Spleen (tissue), 7 donors: ENCODE measurements at regions not wholly inside any gene's neighbourhood (a gene's known extent, or its start where the extent isn't known, plus 50 kb on each side); places are given as distances from the start of the nearest gene placed in this dataset.

Experiments used
- POLR2A ChIP-seq, 3 donors: fragments of 450-650 bp; IDR thresholded peaks; one replicate each; pipeline ENCODE4 v1.5.1; 2017; ENCODE audit warnings: antibody characterized with exemption in 3 of 3, mild to moderate bottlenecking in 1 of 3
- POLR2AphosphoS5 ChIP-seq, 3 donors: sonication (generic); formaldehyde crosslinking; IDR thresholded peaks; one replicate each; pipeline ENCODE4 v1.5.1; 2017; ENCODE audit warnings: antibody characterized with exemption in 3 of 3
- TF ChIP-seq, protein P1 (sequence below), 11 experiments: fragments of 200-600 bp in 7 of 11; fragments of 450-650 bp in 4 of 11; sonication (generic) in 4 of 11; IDR thresholded peaks in 8 of 11; conservative IDR thresholded peaks in 3 of 11; 1 replicate in 7 of 11; 2 replicates in 4 of 11; pipeline versions ENCODE4 v1.4.0 to v1.8.0; 2016 to 2021; ENCODE audit warnings: antibody characterized with exemption in 11 of 11, inconsistent platforms in 4 of 11, mild to moderate bottlenecking in 1 of 11
- donor health status: DM: no; HTN: no; CAD: no; lungs with moderate emphysema.
- donor health status: DM: no; HTN: no; CAD: no.
- donor health status: DM: no; HTN: no; CAD: no.

DNA sequence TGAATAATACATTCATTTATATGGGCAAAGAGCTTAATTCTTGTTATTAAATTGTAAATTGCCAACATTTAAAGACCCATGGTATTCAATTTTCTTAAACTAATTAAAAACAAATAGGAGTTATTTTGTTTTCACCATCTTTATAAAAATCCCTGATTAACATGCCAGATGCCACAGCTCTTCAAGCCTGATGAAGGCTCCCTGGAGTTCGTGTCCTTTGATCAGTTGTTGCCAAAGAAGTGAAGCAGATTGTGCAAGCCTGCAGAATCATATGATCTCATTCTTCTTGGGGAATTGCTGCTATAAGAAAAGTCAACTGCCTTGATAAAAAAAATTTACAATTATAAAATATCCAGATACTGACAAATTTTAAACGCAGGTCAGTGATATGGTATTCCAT lies 288.3 kb upstream of the PPFIA2 start:
- TF ChIP-seq, protein P1, sequence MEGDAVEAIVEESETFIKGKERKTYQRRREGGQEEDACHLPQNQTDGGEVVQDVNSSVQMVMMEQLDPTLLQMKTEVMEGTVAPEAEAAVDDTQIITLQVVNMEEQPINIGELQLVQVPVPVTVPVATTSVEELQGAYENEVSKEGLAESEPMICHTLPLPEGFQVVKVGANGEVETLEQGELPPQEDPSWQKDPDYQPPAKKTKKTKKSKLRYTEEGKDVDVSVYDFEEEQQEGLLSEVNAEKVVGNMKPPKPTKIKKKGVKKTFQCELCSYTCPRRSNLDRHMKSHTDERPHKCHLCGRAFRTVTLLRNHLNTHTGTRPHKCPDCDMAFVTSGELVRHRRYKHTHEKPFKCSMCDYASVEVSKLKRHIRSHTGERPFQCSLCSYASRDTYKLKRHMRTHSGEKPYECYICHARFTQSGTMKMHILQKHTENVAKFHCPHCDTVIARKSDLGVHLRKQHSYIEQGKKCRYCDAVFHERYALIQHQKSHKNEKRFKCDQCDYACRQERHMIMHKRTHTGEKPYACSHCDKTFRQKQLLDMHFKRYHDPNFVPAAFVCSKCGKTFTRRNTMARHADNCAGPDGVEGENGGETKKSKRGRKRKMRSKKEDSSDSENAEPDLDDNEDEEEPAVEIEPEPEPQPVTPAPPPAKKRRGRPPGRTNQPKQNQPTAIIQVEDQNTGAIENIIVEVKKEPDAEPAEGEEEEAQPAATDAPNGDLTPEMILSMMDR (IDR thresholded peaks at IDR 0.05 in 8 of 11, conservative IDR thresholded peaks at IDR 0.05 in 3 of 11): no peak
- TF ChIP-seq POLR2AphosphoS5 (IDR thresholded peaks at IDR 0.05): no peak
- no peak for TF ChIP-seq POLR2A (IDR thresholded peaks at IDR 0.05)
